GM11168 (cell line): ENCODE measurements at regions not wholly inside any gene's neighbourhood (a gene's known extent, or its start where the extent isn't known, plus 50 kb on each side); places are given as distances from the start of the nearest gene placed in this dataset.
"Not testable (repeated sequence)": the region's sequence is repeated elsewhere in the genome, so short reads cannot be mapped to it uniquely, and the experiment has no call there.

Experiments used
- in situ Hi-C: fragments of 300-500 bp; cut with MboI; formaldehyde crosslinking; loops from one replicate; pipeline ENCODE4 v1.12.0; 2022; ENCODE audit warnings: low sequenced_read_pairs; ENCODE audit not compliant: unreplicated experiment

GRCh38 chr13:48876289-48876688 is 99.4 kb upstream of the FNDC3A start:
- in situ Hi-C loops, result no loop called here

GRCh38 chr13:48879432-48879831 is 96.3 kb upstream of the FNDC3A start:
- in situ Hi-C loops, result no loop called here

- in situ Hi-C loops, result no loop called here
Measured at GRCh38 chr13:48879854-48880253, 95.9 kb upstream of the FNDC3A start.

GRCh38 chr13:48883786-48884185 is 91.9 kb upstream of the FNDC3A start:
- in situ Hi-C loops, result not testable (repeated sequence)

- in situ Hi-C loops, result no loop called here
Measured at GRCh38 chr13:48885027-48885395, 90.7 kb upstream of the FNDC3A start.

- in situ Hi-C loops, result no loop called here
Measured at GRCh38 chr13:48888613-48889012, 87.1 kb upstream of the FNDC3A start.

- in situ Hi-C loops, result no loop called here
Measured at GRCh38 chr13:48890391-48890790, 85.3 kb upstream of the FNDC3A start.

GRCh38 chr13:48891586-48891985 is 84.1 kb upstream of the FNDC3A start:
- in situ Hi-C loops, result no loop called here

GRCh38 chr13:48892053-48892687 is 83.5 kb upstream of the FNDC3A start:
- in situ Hi-C loops, result no loop called here

- in situ Hi-C loops, result no loop called here
Measured at GRCh38 chr13:48892688-48893075, 83.0 kb upstream of the FNDC3A start.

GRCh38 chr13:48896312-48896711 is 79.4 kb upstream of the FNDC3A start:
- in situ Hi-C loops, result no loop called here

GRCh38 chr13:48901781-48902180 is 73.9 kb upstream of the FNDC3A start:
- in situ Hi-C loops, result no loop called here

GRCh38 chr13:48902368-48902767 is 73.3 kb upstream of the FNDC3A start:
- in situ Hi-C loops, result no loop called here

GRCh38 chr13:48904668-48905290 is 70.9 kb upstream of the FNDC3A start:
- in situ Hi-C loops, result no loop called here

GRCh38 chr13:48906200-48906599 is 69.5 kb upstream of the FNDC3A start:
- in situ Hi-C loops, result no loop called here

GRCh38 chr13:48908381-48909055 is 67.2 kb upstream of the FNDC3A start:
- in situ Hi-C loops, result no loop called here

GRCh38 chr13:48909056-48909389 is 66.7 kb upstream of the FNDC3A start:
- in situ Hi-C loops, result no loop called here

- in situ Hi-C loops, result no loop called here
Measured at GRCh38 chr13:48910686-48911085, 65.0 kb upstream of the FNDC3A start.

GRCh38 chr13:48919751-48920150 is 56.0 kb upstream of the FNDC3A start:
- in situ Hi-C loops, result no loop called here

GRCh38 chr13:48920730-48921129 is 55.0 kb upstream of the FNDC3A start:
- in situ Hi-C loops, result no loop called here

- in situ Hi-C loops, result no loop called here
Measured at GRCh38 chr13:48923376-48923775, 52.3 kb upstream of the FNDC3A start.

- in situ Hi-C loops, result no loop called here
Measured at GRCh38 chr13:48925001-48925400, 50.7 kb upstream of the FNDC3A start.
